ENCODE measurements at regions not wholly inside any gene's neighbourhood (a gene's known extent, or its start where the extent isn't known, plus 50 kb on each side); places are given as distances from the start of the nearest gene placed in this dataset.

DNA sequence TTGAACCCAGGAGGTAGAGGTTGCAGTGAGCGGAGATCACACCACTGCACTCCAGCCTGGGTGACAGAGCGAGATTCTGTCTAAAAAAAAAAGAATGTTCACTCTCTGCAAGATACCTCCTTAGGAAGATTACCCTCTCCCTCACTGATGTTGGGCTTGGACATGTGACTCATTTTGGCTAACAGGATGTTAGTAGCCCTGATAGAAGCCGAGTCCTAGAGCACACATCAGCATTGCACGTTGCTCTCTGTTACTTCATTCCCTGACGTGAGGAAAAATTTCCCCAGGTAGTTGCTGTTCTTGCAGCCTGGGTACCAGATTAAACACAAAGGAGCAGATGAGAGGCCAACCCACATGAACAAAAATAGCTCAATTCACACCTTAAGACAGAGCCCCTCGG, 78.1 kb upstream of the PRICKLE2 start:
- TF ChIP-seq CTCF (conservative IDR thresholded peaks at IDR 0.05; ENCODE audit: low read length) (no peak), EZH2phosphoT487 (IDR thresholded peaks at IDR 0.05; ENCODE audit: borderline replicate concordance, low read depth, low read length) (no peak)
